ENCODE measurements at regions not wholly inside any gene's neighbourhood (a gene's known extent, or its start where the extent isn't known, plus 50 kb on each side); places are given as distances from the start of the nearest gene placed in this dataset.

- Mint-ChIP-seq H3K4me3 (no peak overlapping the region), H3K9me3 (no peaks in the 10 kb centered on the region), H3K27me3 (peaks cover 10% of the 10 kb centered on the region), H3K36me3 (no peaks in the 10 kb centered on the region), H3K27ac (no peak overlapping the region), H3K4me1 (no peaks in the 10 kb centered on the region)
Measured at GRCh38 chr15:38061856-38062649, 127.6 kb downstream of the TMCO5A start.

- Mint-ChIP-seq H3K4me3 (no peak overlapping the region), H3K4me1 (no peaks in the 10 kb centered on the region), H3K36me3 (no peaks in the 10 kb centered on the region), H3K9me3 (no peaks in the 10 kb centered on the region), H3K27me3 (peaks cover 10% of the 10 kb centered on the region), H3K27ac (no peak overlapping the region)
Measured at GRCh38 chr15:38062696-38063095, 128.3 kb downstream of the TMCO5A start.

GRCh38 chr15:38065721-38066345, 131.4 kb downstream of the TMCO5A start:
- Mint-ChIP-seq H3K27ac (no peak overlapping the region), H3K9me3 (no peaks in the 10 kb centered on the region), H3K36me3 (no peaks in the 10 kb centered on the region), H3K27me3 (peaks cover 29% of the 10 kb centered on the region), H3K4me1 (no peaks in the 10 kb centered on the region), H3K4me3 (no peak overlapping the region)

- H3K4me1 Mint-ChIP-seq, result no peaks in the 10 kb centered on the region
- peaks cover 36% of the 10 kb centered on the region for H3K27me3 Mint-ChIP-seq
- H3K36me3 Mint-ChIP-seq, result no peaks in the 10 kb centered on the region
- H3K4me3 Mint-ChIP-seq, result no peak overlapping the region
- no peak overlapping the region for H3K27ac Mint-ChIP-seq
- H3K9me3 Mint-ChIP-seq, result no peaks in the 10 kb centered on the region
Measured at GRCh38 chr15:38066612-38067011, 132.2 kb downstream of the TMCO5A start.

GRCh38 chr15:38068626-38069391, 134.4 kb downstream of the TMCO5A start:
- Mint-ChIP-seq H3K9me3 (no peaks in the 10 kb centered on the region), H3K4me1 (peaks cover 12% of the 10 kb centered on the region), H3K27ac (no peak overlapping the region), H3K36me3 (no peaks in the 10 kb centered on the region), H3K4me3 (no peak overlapping the region), H3K27me3 (peaks cover 50% of the 10 kb centered on the region)

- peaks cover 55% of the 10 kb centered on the region for H3K27me3 Mint-ChIP-seq
- H3K9me3 Mint-ChIP-seq, result no peaks in the 10 kb centered on the region
- no peak overlapping the region for H3K4me3 Mint-ChIP-seq
- peak overlapping the region; percentile 4 for H3K27ac Mint-ChIP-seq
- H3K36me3 Mint-ChIP-seq, result no peaks in the 10 kb centered on the region
- peaks cover 12% of the 10 kb centered on the region for H3K4me1 Mint-ChIP-seq
Measured at GRCh38 chr15:38069511-38070011, 135.1 kb downstream of the TMCO5A start.

- H3K27me3 Mint-ChIP-seq, result peaks cover 60% of the 10 kb centered on the region
- no peak overlapping the region for H3K4me3 Mint-ChIP-seq
- H3K4me1 Mint-ChIP-seq, result peaks cover 12% of the 10 kb centered on the region
- no peaks in the 10 kb centered on the region for H3K36me3 Mint-ChIP-seq
- H3K27ac Mint-ChIP-seq, result no peak overlapping the region
- no peaks in the 10 kb centered on the region for H3K9me3 Mint-ChIP-seq
Measured at GRCh38 chr15:38070778-38071177, 136.3 kb downstream of the TMCO5A start.

- Mint-ChIP-seq H3K4me3 (no peak overlapping the region), H3K36me3 (no peaks in the 10 kb centered on the region), H3K4me1 (peaks cover 12% of the 10 kb centered on the region), H3K27me3 (peaks cover 61% of the 10 kb centered on the region), H3K9me3 (no peaks in the 10 kb centered on the region), H3K27ac (no peak overlapping the region)
Measured at GRCh38 chr15:38071211-38071972, 137.0 kb downstream of the TMCO5A start.

GRCh38 chr15:38072007-38072347, 137.5 kb downstream of the TMCO5A start:
- Mint-ChIP-seq H3K27ac (no peak overlapping the region), H3K4me3 (no peak overlapping the region), H3K9me3 (no peaks in the 10 kb centered on the region), H3K4me1 (peaks cover 12% of the 10 kb centered on the region), H3K36me3 (no peaks in the 10 kb centered on the region), H3K27me3 (peaks cover 60% of the 10 kb centered on the region)

- H3K27me3 Mint-ChIP-seq, result peaks cover 60% of the 10 kb centered on the region
- no peaks in the 10 kb centered on the region for H3K9me3 Mint-ChIP-seq
- peak overlapping the region; percentile 44 for H3K4me3 Mint-ChIP-seq
- peaks cover 12% of the 10 kb centered on the region for H3K4me1 Mint-ChIP-seq
- H3K27ac Mint-ChIP-seq, result no peak overlapping the region
- no peaks in the 10 kb centered on the region for H3K36me3 Mint-ChIP-seq
Measured at GRCh38 chr15:38072348-38073177, 138.1 kb downstream of the TMCO5A start.

GRCh38 chr15:38073178-38073946, 138.9 kb downstream of the TMCO5A start:
- Mint-ChIP-seq H3K36me3 (no peaks in the 10 kb centered on the region), H3K4me1 (peaks cover 12% of the 10 kb centered on the region), H3K9me3 (no peaks in the 10 kb centered on the region), H3K4me3 (peak overlapping the region; percentile 57), H3K27me3 (peaks cover 54% of the 10 kb centered on the region), H3K27ac (no peak overlapping the region)

GRCh38 chr15:38074029-38074428, 139.6 kb downstream of the TMCO5A start:
- Mint-ChIP-seq H3K27me3 (peaks cover 53% of the 10 kb centered on the region), H3K36me3 (no peaks in the 10 kb centered on the region), H3K27ac (no peak overlapping the region), H3K4me3 (no peak overlapping the region), H3K9me3 (no peaks in the 10 kb centered on the region), H3K4me1 (peaks cover 12% of the 10 kb centered on the region)

GRCh38 chr15:38075466-38075865, 141.0 kb downstream of the TMCO5A start:
- Mint-ChIP-seq H3K9me3 (no peaks in the 10 kb centered on the region), H3K27ac (no peak overlapping the region), H3K27me3 (peaks cover 43% of the 10 kb centered on the region), H3K4me1 (peaks cover 12% of the 10 kb centered on the region), H3K36me3 (no peaks in the 10 kb centered on the region), H3K4me3 (no peak overlapping the region)

GRCh38 chr15:38076786-38077185, 142.3 kb downstream of the TMCO5A start:
- H3K4me1 Mint-ChIP-seq, result peaks cover 12% of the 10 kb centered on the region
- no peaks in the 10 kb centered on the region for H3K36me3 Mint-ChIP-seq
- H3K27me3 Mint-ChIP-seq, result peaks cover 31% of the 10 kb centered on the region
- H3K9me3 Mint-ChIP-seq, result no peaks in the 10 kb centered on the region
- no peak overlapping the region for H3K4me3 Mint-ChIP-seq
- H3K27ac Mint-ChIP-seq, result no peak overlapping the region
